SH-SY5Y (cell line): ENCODE measurements at regions not wholly inside any gene's neighbourhood (a gene's known extent, or its start where the extent isn't known, plus 50 kb on each side); places are given as distances from the start of the nearest gene placed in this dataset.
A peak's percentile ranks its signal among the peaks of the same experiment; 100 is the strongest.

Experiments used
- GATA2 ChIP-seq: IDR thresholded peaks from 2 replicates; pipeline ENCODE4 v1.6.1; 2011; ENCODE audit warnings: mild to moderate bottlenecking, low read depth, low read length
- GATA3 ChIP-seq: IDR thresholded peaks from 2 replicates; pipeline ENCODE4 v1.6.1; 2011; ENCODE audit warnings: low read depth, mild to moderate bottlenecking, low read length, moderate library complexity

- TF ChIP-seq GATA3 (no peak), GATA2 (peak; percentile 12; the same call in 1 of the 2 replicates)
Measured at GRCh38 chr2:18762667-18763066, 173.3 kb upstream of the NT5C1B start.
